D721Med (cell line): ENCODE measurements at regions not wholly inside any gene's neighbourhood (a gene's known extent, or its start where the extent isn't known, plus 50 kb on each side); places are given as distances from the start of the nearest gene placed in this dataset.

Experiments used
- DNase-seq: peaks from one replicate; pipeline ENCODE4 v3.0.0; 2011; ENCODE audit warnings: low spot score; ENCODE audit not compliant: insufficient read length
- FAIRE-seq: peaks from 2 replicates; lab custom pipeline; 2011; peaks lifted over from hg19 to GRCh38; lab: Jason Lieb, UNC
- TF ChIP-seq, protein P1 (sequence below): IDR thresholded peaks from 2 replicates; pipeline ENCODE4 v1.5.1; 2012; ENCODE audit warnings: mild to moderate bottlenecking, control low read depth; ENCODE audit not compliant: insufficient read depth; ENCODE audit errors: missing control alignments

DNA sequence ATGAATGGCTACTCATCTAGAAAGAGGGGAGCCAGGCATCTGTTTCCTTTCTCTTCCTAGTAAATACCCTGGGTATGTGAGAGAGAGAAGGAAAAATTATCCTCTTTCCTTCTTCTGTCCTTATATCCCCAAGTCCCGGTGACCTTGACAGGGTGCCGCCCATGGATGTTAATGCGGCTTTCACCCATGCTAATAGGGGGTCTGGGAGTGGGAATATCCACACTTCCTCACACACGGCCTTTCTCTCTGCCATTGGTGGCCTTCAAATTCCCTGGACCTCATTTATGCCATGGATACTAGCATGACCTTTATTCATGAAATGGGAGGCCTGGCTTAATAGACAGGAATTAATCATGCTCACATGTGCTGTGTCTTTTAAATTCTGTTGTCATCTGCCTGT lies 159.0 kb upstream of the NOX3 start:
- no peak for FAIRE-seq

DNA sequence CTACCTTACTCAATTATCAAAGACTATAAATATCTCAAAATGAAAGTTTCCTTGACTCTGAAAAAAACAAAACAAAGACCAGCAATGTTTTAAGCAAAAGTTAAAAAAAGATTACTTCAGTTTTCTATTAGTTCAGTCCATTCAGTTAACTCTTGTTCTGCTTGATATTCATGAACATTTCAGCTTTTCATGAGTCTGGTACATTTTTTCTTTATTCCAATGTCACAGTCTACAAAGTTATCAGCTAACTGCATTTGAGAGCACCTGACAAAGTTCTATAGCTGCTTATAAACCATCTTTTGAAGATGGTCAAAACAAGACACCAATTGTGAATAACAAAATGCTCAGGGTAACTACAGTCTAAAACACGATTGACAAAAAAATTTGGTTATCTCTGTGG lies 156.1 kb upstream of the NOX3 start:
- FAIRE-seq: peak; percentile 48
- no peak for DNase-seq
- TF ChIP-seq, protein P1, sequence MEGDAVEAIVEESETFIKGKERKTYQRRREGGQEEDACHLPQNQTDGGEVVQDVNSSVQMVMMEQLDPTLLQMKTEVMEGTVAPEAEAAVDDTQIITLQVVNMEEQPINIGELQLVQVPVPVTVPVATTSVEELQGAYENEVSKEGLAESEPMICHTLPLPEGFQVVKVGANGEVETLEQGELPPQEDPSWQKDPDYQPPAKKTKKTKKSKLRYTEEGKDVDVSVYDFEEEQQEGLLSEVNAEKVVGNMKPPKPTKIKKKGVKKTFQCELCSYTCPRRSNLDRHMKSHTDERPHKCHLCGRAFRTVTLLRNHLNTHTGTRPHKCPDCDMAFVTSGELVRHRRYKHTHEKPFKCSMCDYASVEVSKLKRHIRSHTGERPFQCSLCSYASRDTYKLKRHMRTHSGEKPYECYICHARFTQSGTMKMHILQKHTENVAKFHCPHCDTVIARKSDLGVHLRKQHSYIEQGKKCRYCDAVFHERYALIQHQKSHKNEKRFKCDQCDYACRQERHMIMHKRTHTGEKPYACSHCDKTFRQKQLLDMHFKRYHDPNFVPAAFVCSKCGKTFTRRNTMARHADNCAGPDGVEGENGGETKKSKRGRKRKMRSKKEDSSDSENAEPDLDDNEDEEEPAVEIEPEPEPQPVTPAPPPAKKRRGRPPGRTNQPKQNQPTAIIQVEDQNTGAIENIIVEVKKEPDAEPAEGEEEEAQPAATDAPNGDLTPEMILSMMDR: no peak

More for the DNA sequence above, 159.0 kb upstream of the NOX3 start:
- TF ChIP-seq, protein P1: no peak
- DNase-seq: no peak

DNA sequence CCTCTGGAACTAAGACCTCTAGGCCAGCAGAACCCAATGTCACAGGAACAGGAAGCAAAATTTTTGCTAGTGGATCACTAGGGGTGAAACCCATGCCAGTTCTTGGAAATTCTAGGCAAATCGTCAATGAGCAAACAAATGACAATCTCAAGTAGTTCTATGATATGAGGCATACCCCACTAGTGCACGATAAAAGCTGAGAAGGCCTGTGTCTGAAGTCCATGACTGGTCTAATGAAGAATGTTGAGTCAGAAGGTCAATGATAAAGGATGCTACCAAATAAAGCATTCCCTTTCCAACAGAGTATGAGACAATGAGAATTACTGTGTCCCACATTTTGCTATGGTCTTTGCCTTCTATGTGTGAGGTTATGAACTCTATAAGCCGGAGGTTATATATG lies 149.4 kb upstream of the NOX3 start:
- FAIRE-seq (no peak), DNase-seq (no peak)
- TF ChIP-seq, protein P1: no peak

DNA sequence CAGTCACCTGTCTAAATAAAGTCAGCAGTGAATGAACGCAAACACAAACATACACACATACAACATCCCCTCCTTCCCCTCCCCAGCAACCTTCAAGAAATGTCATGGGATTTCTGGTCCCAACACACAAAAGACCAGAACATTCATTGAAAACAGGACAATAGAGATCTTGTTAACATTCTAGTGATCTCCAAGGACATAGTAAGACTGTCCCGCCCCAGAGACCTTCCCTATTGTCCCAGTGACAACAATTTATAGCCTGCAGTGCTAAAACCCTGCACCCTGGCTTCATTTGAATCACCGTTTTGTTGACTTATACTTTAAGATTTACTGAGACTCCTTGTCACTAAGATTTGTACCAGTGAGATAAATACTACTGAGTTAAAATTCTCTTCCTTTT lies 143.9 kb upstream of the NOX3 start:
- TF ChIP-seq, protein P1: no peak
- FAIRE-seq (no peak), DNase-seq (no peak)

DNA sequence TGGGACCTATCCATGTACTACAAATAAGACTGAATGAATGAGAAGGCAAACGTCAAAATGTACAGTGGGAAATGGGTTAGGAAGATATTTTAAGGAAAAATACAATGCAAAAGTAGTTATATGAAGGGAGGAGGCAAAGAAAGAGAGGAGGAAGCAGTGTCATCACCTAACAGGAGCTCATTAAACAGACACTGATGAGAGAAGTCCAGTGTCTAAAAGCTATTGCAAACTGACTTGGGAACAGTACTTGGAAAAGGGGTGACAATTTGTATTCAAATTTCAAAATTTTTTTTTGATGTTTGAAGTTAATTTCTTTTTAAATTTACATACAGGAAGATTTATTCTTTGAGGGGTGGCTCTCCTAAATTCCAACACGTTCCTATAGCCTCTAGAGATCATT lies 143.5 kb upstream of the NOX3 start:
- FAIRE-seq: no peak
- TF ChIP-seq, protein P1: no peak
- no peak for DNase-seq

DNA sequence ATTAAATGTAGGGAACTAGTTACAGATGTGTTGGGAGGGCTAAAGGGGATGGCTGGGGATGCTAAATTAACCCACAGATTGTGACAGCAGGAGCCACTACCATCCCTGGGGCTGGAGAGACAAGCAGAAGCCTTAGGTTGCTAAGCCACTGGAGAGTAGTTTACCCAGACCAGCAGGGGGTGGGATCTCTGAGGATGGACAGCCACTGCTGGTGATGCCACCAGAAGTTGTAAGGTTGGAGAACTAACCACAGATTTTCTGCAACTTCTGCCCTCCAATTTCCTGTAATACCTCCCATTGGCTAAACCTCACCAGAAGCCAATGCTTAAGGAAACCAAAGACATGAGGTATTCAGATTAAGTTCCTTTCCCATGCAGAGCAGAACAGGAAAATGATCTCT lies 139.6 kb upstream of the NOX3 start:
- TF ChIP-seq, protein P1: no peak
- DNase-seq (no peak), FAIRE-seq (no peak)

DNA sequence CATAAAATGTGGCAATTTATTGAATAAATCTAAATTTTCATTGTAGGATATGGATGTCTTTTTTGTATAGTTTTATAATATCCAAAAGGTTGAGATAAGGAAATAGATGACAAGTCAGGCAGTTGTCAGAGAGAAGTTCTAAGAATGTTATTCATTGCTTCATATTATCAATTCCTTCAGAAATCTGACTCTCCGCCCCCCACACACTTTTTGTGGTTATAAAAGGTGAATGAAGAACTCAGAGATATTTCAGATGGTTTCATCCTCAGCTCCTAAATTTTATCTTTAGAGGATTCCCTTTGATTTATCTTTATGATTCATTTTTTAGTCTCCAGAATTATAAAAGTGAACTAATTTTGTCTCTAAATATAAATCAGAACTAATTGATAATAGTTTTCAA lies 136.1 kb upstream of the NOX3 start:
- TF ChIP-seq, protein P1: no peak
- FAIRE-seq (no peak), DNase-seq (no peak)
